Gastroesophageal sphincter (tissue), 3 donors: ENCODE measurements at regions not wholly inside any gene's neighbourhood (a gene's known extent, or its start where the extent isn't known, plus 50 kb on each side); places are given as distances from the start of the nearest gene placed in this dataset.

Experiments
- POLR2A ChIP-seq, 2 donors: fragments of 450-650 bp; IDR thresholded peaks; one replicate each; pipeline ENCODE4 v1.6.1; 2017; ENCODE audit warnings: antibody characterized with exemption in 2 of 2, mild to moderate bottlenecking in 2 of 2, moderate library complexity in 1 of 2
- TF ChIP-seq, protein P1 (sequence below), 4 experiments: fragments of 200-600 bp in 2 of 4; fragments of 450-650 bp in 2 of 4; sonication (generic) in 1 of 4; IDR thresholded peaks; one replicate each; pipeline ENCODE4 v1.5.1; 2017 to 2019; ENCODE audit warnings: antibody characterized with exemption in 4 of 4, mild to moderate bottlenecking in 2 of 4, moderate library complexity in 2 of 4

GRCh38 chr5:175170899-175171298 is 273.1 kb downstream of the DRD1 start:
- TF ChIP-seq, protein P1, sequence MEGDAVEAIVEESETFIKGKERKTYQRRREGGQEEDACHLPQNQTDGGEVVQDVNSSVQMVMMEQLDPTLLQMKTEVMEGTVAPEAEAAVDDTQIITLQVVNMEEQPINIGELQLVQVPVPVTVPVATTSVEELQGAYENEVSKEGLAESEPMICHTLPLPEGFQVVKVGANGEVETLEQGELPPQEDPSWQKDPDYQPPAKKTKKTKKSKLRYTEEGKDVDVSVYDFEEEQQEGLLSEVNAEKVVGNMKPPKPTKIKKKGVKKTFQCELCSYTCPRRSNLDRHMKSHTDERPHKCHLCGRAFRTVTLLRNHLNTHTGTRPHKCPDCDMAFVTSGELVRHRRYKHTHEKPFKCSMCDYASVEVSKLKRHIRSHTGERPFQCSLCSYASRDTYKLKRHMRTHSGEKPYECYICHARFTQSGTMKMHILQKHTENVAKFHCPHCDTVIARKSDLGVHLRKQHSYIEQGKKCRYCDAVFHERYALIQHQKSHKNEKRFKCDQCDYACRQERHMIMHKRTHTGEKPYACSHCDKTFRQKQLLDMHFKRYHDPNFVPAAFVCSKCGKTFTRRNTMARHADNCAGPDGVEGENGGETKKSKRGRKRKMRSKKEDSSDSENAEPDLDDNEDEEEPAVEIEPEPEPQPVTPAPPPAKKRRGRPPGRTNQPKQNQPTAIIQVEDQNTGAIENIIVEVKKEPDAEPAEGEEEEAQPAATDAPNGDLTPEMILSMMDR (IDR thresholded peaks at IDR 0.05): no peak
- TF ChIP-seq POLR2A (IDR thresholded peaks at IDR 0.05): no peak
